GM13977 (cell line): ENCODE measurements at regions not wholly inside any gene's neighbourhood (a gene's known extent, or its start where the extent isn't known, plus 50 kb on each side); places are given as distances from the start of the nearest gene placed in this dataset.
"Not testable (repeated sequence)": the region's sequence is repeated elsewhere in the genome, so short reads cannot be mapped to it uniquely, and the experiment has no call there.

Experiments
- DNase-seq: peaks from one replicate; pipeline ENCODE4 v3.0.0; 2012; ENCODE audit warnings: low spot score
- in situ Hi-C: fragments of 300-500 bp; cut with MboI; formaldehyde crosslinking; loops from one replicate; pipeline ENCODE4 v1.12.0; 2022; ENCODE audit warnings: low sequenced_read_pairs, low pct_unique_long_range_greater_than_20kb, mixed read lengths, inconsistent platforms; ENCODE audit not compliant: unreplicated experiment
- TF ChIP-seq, protein P1 (sequence below): IDR thresholded peaks from 2 replicates; pipeline ENCODE4 v1.5.1; 2012; ENCODE audit warnings: mild to moderate bottlenecking, control low read depth; ENCODE audit not compliant: insufficient read depth; ENCODE audit errors: extremely low read depth, missing control alignments

DNA sequence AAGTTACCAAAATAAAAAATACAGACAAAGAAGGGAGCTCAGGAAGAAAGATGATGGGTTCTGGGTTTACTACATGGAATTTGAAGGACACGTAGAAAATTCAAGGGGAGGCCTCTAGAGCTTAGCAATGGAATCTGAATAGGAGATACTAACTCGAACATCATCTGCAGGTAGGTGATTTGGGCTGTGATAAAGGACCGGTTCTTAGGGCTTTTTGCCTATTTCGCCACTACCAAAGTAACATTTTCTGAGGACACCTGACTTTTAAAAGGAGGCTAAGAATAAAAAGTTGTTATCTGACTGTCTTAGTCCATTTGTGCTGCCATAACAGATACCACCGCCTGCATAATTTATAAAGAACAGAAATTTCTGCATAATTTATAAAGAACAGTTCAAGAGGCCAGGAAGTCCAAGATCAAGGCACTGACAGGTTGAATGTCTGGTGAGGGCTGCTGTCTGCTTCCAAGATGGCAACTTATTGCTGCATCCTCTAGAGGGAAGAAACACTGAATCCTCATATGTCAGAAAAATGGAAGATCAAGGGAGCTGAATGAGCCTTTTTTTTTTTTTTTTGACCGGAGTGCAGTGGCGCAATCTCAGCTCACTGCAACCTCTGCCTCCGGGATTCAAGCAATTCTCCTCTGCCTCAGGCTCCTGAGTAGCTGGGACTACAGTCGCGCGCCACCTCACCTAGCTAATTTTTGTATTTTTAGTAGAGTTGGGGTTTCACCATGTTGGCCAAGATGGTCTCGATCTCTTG, 67.9 kb upstream of the UBE2E2 start:
- TF ChIP-seq, protein P1, sequence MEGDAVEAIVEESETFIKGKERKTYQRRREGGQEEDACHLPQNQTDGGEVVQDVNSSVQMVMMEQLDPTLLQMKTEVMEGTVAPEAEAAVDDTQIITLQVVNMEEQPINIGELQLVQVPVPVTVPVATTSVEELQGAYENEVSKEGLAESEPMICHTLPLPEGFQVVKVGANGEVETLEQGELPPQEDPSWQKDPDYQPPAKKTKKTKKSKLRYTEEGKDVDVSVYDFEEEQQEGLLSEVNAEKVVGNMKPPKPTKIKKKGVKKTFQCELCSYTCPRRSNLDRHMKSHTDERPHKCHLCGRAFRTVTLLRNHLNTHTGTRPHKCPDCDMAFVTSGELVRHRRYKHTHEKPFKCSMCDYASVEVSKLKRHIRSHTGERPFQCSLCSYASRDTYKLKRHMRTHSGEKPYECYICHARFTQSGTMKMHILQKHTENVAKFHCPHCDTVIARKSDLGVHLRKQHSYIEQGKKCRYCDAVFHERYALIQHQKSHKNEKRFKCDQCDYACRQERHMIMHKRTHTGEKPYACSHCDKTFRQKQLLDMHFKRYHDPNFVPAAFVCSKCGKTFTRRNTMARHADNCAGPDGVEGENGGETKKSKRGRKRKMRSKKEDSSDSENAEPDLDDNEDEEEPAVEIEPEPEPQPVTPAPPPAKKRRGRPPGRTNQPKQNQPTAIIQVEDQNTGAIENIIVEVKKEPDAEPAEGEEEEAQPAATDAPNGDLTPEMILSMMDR: no peak
- no peak for DNase-seq
- in situ Hi-C loops: no loop called here

DNA sequence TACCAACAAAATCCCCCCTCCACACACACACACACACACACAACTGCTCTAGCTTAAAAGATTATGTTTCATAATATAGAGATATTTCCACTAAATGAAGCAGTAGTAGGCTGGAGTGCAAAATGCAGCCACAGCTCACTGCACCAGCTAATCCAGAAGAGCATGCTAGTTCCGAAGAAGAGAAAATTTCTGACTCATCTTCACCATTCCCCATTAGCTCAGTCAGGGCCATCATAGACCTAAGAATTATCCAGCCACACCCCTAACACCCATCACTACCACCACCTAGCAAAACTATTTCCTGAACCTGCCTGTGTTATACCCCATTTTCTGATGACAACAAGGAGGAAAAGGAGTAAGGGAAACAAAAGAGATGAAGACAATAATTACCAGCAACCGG, 67.1 kb upstream of the UBE2E2 start:
- in situ Hi-C loops: no loop called here
- TF ChIP-seq, protein P1: no peak
- DNase-seq: no peak

DNA sequence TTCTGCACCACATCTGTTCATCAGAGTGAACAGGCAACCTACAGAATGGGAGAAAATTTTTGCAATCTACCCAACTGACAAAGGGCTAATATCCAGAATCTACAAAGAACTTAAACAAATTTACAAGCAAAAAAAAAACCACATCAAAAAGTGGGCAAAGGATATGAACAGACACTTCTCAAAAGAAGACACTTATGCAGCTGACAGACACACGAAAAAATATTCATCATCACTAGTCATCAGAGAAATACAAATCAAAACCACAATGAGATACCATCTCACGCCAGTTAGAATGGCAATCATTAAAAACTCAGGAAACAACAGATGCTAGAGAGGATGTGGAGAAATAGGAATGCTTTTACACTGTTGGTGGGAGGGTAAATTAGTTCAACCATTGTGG, 59.1 kb upstream of the UBE2E2 start:
- in situ Hi-C loops, DNase-seq: not testable (repeated sequence)

DNA sequence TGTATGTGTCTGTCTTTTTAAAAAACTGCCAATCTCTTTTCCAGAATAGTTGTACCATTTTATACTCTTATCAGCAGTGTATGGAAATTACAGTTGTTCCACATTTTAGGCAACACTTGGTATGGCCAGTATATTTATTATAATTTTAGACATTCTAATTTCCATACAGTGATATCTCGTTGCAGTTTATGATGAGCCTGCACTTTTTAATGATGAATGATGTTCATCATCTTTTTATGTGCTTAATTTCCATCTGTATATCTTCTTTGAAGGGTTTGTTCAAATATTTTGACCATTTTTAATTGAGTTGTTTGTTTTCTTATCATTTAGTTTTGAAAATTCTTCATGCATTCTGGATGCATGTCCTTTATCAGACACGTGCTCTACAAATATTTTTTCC, 57.0 kb upstream of the UBE2E2 start:
- TF ChIP-seq, protein P1: no peak
- in situ Hi-C loops: no loop called here
- no peak for DNase-seq

DNA sequence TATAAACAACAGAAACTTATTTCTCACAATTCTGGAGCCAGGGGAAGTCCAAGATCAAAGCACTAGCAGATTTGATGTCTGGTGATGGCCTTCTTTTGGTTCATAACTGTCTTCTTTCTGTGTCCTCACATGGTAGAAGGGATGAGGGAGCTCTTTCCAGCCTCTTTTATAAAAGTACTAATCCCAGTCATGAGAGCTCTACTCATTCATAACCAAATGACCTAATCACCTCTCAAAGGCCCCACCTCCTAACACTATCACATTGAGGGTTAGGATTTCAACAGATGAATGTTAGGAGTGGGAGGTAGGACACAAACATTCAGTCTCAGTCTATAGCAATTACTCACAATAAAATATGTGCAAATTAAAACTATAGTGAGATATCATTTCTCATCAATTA, 50.1 kb upstream of the UBE2E2 start:
- DNase-seq: no peak
- TF ChIP-seq, protein P1: no peak
- in situ Hi-C loops: no loop called here
